Calu3 (cell line): ENCODE measurements at regions not wholly inside any gene's neighbourhood (a gene's known extent, or its start where the extent isn't known, plus 50 kb on each side); places are given as distances from the start of the nearest gene placed in this dataset.

Source experiments
- BruUV-seq: library from RNA; stranded (reverse); fragments of 400-500 nt; replicated peaks from 2 replicates; lab custom pipeline; 2021; lab: Mats Ljungman, UMichigan
- CTCF ChIA-PET: fragments of 300-600 bp; sonication (Branson Sonifier 250); formaldehyde crosslinking; loops from one replicate; lab custom pipeline; 2022; ENCODE audit warnings: antibody characterized with exemption; lab: Charles Lee
- DNase-seq: peaks from one replicate; pipeline ENCODE4 v3.0.0; 2022
- H3K27ac Mint-ChIP-seq: one replicate; pipeline ENCODE4 v1.8.0; 2022; ENCODE audit warnings: mixed read lengths; ENCODE audit not compliant: unreplicated experiment
- H3K27me3 Mint-ChIP-seq: one replicate; pipeline ENCODE4 v1.8.0; 2022; ENCODE audit warnings: mixed read lengths; ENCODE audit not compliant: unreplicated experiment
- H3K36me3 Mint-ChIP-seq: one replicate; pipeline ENCODE4 v1.8.0; 2022; ENCODE audit warnings: mild to moderate bottlenecking, moderate library complexity, mixed read lengths; ENCODE audit not compliant: insufficient read depth, unreplicated experiment
- H3K4me1 Mint-ChIP-seq: one replicate; pipeline ENCODE4 v1.8.0; 2022; ENCODE audit warnings: mild to moderate bottlenecking, low read depth, mixed read lengths; ENCODE audit not compliant: unreplicated experiment
- H3K4me3 Mint-ChIP-seq: one replicate; pipeline ENCODE4 v1.8.0; 2022; ENCODE audit warnings: mild to moderate bottlenecking, low read depth, moderate library complexity, mixed read lengths; ENCODE audit not compliant: unreplicated experiment
- H3K9me3 Mint-ChIP-seq: one replicate; pipeline ENCODE4 v1.8.0; 2022; ENCODE audit warnings: low read depth, mixed read lengths; ENCODE audit not compliant: unreplicated experiment
- intact Hi-C: fragments of 100-400 bp; cut with micrococcal nuclease; formaldehyde crosslinking; loops from one replicate; pipeline ENCODE4 v1.10.0; 2022; ENCODE audit not compliant: unreplicated experiment
- TF ChIP-seq, protein P1 (sequence below): fragments of 200-600 bp; IDR thresholded peaks from one replicate; pipeline ENCODE4 v1.8.0; 2022; ENCODE audit warnings: antibody characterized with exemption; ENCODE audit not compliant: unreplicated experiment

DNA sequence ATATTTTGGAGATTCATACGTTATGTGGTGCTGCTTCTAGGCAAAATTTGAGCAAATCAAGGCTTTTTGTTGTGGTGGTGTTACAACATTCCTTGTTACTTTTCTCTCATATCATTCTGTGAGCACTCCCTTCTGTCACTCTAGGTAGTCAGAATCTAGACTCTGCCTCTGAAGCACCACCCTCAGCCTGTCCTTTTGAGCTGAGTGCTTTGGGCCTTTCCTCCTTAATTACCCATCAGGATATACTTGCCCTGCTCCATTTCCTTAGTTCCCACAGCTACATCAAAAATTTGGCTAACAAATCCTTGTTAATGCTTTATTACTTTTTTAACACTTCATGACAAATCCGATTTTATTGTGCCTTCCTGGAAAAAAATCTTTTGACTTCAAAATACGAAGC, 289.6 kb downstream of the CALCRL start:
- Mint-ChIP-seq H3K4me1 (peaks cover 27% of the 10 kb centered on the region), H3K4me3 (no peak overlapping the region), H3K36me3 (no peaks in the 10 kb centered on the region), H3K9me3 (no peaks in the 10 kb centered on the region), H3K27ac (peak overlapping the region; percentile 29), H3K27me3 (no peaks in the 10 kb centered on the region)
- BruUV-seq = no TSS peak
- DNase-seq = no peak
- TF ChIP-seq, protein P1, sequence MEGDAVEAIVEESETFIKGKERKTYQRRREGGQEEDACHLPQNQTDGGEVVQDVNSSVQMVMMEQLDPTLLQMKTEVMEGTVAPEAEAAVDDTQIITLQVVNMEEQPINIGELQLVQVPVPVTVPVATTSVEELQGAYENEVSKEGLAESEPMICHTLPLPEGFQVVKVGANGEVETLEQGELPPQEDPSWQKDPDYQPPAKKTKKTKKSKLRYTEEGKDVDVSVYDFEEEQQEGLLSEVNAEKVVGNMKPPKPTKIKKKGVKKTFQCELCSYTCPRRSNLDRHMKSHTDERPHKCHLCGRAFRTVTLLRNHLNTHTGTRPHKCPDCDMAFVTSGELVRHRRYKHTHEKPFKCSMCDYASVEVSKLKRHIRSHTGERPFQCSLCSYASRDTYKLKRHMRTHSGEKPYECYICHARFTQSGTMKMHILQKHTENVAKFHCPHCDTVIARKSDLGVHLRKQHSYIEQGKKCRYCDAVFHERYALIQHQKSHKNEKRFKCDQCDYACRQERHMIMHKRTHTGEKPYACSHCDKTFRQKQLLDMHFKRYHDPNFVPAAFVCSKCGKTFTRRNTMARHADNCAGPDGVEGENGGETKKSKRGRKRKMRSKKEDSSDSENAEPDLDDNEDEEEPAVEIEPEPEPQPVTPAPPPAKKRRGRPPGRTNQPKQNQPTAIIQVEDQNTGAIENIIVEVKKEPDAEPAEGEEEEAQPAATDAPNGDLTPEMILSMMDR = no peak
- intact Hi-C loops = no loop called here
- CTCF ChIA-PET = no interaction called here

DNA sequence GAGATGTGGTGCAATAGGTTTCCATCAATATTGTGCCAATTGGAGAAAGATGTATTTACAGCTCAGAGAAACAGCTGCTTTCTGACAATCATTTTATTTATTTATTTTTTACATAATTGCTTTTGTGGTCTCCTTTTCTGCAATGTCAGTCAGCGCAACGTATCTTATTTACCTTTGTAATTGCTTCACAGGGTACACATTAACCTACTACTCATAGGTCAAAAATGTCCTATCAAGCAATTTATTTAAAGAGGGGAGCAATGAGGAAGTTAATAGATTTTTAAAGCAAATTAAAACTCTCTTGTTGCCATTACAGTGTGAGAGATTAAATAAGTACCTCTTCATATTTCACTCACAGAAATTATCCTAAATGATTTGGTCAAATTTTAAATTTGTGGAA, 291.0 kb downstream of the CALCRL start:
- H3K27me3 Mint-ChIP-seq = no peaks in the 10 kb centered on the region
- CTCF ChIA-PET = interaction anchor here (1.5 kb wide), 1 partner anchor 19 kb away, joined by 4 read pairs; no protein-coding TSS in a partner anchor
- peaks cover 27% of the 10 kb centered on the region for H3K4me1 Mint-ChIP-seq
- no peaks in the 10 kb centered on the region for H3K36me3 Mint-ChIP-seq
- no peak overlapping the region for H3K4me3 Mint-ChIP-seq
- TF ChIP-seq, protein P1 = no peak
- no peak for DNase-seq
- H3K27ac Mint-ChIP-seq = peak overlapping the region; percentile 67
- intact Hi-C loops = no loop called here
- no TSS peak for BruUV-seq
- H3K9me3 Mint-ChIP-seq = no peaks in the 10 kb centered on the region

DNA sequence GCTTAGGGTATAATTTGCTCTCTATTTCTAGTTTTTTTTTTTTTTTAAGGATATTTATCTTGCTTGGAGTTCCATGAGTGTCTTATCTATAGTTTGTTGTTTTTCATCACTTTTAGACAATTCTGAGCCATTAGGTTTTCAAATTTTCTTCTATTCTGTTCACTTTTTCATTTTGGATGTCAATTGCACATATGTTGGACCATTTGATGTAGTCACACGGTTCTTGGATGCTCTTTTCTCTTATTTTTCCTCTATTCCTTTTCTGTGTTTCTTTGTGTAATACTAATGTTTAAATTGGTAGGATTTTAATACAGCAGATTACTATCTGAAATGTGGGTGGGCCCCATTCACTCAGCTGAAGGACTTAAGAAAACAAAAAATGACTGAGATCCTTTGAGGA, 292.6 kb downstream of the CALCRL start:
- Mint-ChIP-seq H3K27ac (no peak overlapping the region), H3K4me3 (no peak overlapping the region), H3K27me3 (no peaks in the 10 kb centered on the region), H3K4me1 (peaks cover 27% of the 10 kb centered on the region), H3K36me3 (no peaks in the 10 kb centered on the region), H3K9me3 (no peaks in the 10 kb centered on the region)
- no TSS peak for BruUV-seq
- TF ChIP-seq, protein P1 = no peak
- intact Hi-C loops = no loop called here
- DNase-seq = no peak
- CTCF ChIA-PET = no interaction called here

DNA sequence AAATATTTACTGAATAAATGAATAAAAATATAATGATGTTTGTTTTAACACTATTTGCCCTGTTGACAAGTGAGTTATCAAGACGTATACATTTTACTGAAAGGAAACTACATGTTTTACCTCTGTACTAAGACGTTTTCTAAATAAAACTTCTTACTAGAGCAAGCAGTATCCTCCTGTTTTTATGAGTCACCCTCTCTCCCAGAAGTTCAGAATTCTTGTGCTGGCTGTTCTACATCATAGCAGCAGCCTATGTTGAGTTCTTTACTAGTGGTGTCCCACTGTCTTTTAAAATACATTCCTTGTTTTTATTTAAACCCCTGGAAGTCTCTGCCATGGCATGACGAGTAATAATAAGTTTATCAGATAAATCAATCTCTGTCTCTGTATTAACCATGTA, 297.4 kb downstream of the CALCRL start:
- Mint-ChIP-seq H3K9me3 (no peaks in the 10 kb centered on the region), H3K27ac (no peak overlapping the region), H3K4me1 (no peaks in the 10 kb centered on the region), H3K36me3 (no peaks in the 10 kb centered on the region), H3K27me3 (no peaks in the 10 kb centered on the region), H3K4me3 (no peak overlapping the region)
- intact Hi-C loops = no loop called here
- TF ChIP-seq, protein P1 = no peak
- DNase-seq = no peak
- BruUV-seq = no TSS peak
- CTCF ChIA-PET = no interaction called here
